DOHH2 (cell line): ENCODE measurements at regions not wholly inside any gene's neighbourhood (a gene's known extent, or its start where the extent isn't known, plus 50 kb on each side); places are given as distances from the start of the nearest gene placed in this dataset.

Experiments used
- H3F3A ChIP-seq: fragments of 200-600 bp; sonication (generic), shearing (Covaris generic); 2 replicates; pipeline ENCODE4 v1.6.0; 2016; ENCODE audit warnings: antibody characterized with exemption, mild to moderate bottlenecking; ENCODE audit not compliant: control insufficient read depth, insufficient read depth
- H3K27ac ChIP-seq: fragments of 200-600 bp; sonication (generic); 2 replicates; pipeline ENCODE4 v1.5.1; 2014; ENCODE audit warnings: low read depth, mild to moderate bottlenecking, low read length, moderate library complexity
- H3K27me3 ChIP-seq: fragments of 200-600 bp; sonication (generic); 2 replicates; pipeline ENCODE4 v1.6.1; 2014; ENCODE audit warnings: mild to moderate bottlenecking, low read length, mixed read lengths; ENCODE audit not compliant: control insufficient read depth
- H3K36me3 ChIP-seq: fragments of 200-600 bp; sonication (generic); 2 replicates; pipeline ENCODE4 v1.6.1; 2014; ENCODE audit warnings: mild to moderate bottlenecking, low read length, moderate library complexity, mixed read lengths; ENCODE audit not compliant: control insufficient read depth
- H3K4me1 ChIP-seq: fragments of 200-600 bp; sonication (generic); 2 replicates; pipeline ENCODE4 v1.6.1; 2014; ENCODE audit warnings: mild to moderate bottlenecking, low read length, mixed read lengths; ENCODE audit not compliant: control insufficient read depth
- H3K4me2 ChIP-seq: fragments of 200-600 bp; sonication (generic); 2 replicates; pipeline ENCODE4 v1.6.0; 2014; ENCODE audit warnings: mild to moderate bottlenecking, low read length, moderate library complexity
- H3K4me3 ChIP-seq: fragments of 200-600 bp; sonication (generic); 2 replicates; pipeline ENCODE4 v1.5.1; 2014; ENCODE audit warnings: mild to moderate bottlenecking, low read length, mixed read lengths
- H3K79me2 ChIP-seq: fragments of 200-600 bp; sonication (generic); 2 replicates; pipeline ENCODE4 v1.6.1; 2014; ENCODE audit warnings: mild to moderate bottlenecking, low read length, mixed read lengths; ENCODE audit not compliant: control insufficient read depth
- H3K9me2 ChIP-seq: fragments of 200-600 bp; sonication (generic); replicated peaks from 2 replicates; pipeline ENCODE4 v1.6.1; 2014; ENCODE audit warnings: mild to moderate bottlenecking, low read length, mixed read lengths; ENCODE audit not compliant: control insufficient read depth
- H3K9me3 ChIP-seq: fragments of 200-600 bp; sonication (generic); 2 replicates; pipeline ENCODE4 v1.6.1; 2014; ENCODE audit warnings: antibody characterized with exemption, low read length, mixed read lengths; ENCODE audit not compliant: control insufficient read depth, insufficient read depth
- H4K20me1 ChIP-seq: fragments of 200-600 bp; sonication (generic); 2 replicates; pipeline ENCODE4 v1.6.0; 2014; ENCODE audit warnings: low read depth, mild to moderate bottlenecking, antibody characterized with exemption, low read length, moderate library complexity; ENCODE audit not compliant: control insufficient read depth, insufficient read depth
- CTCF ChIP-seq: fragments of 200-600 bp; sonication (generic); IDR thresholded peaks from one replicate; pipeline ENCODE4 v1.5.1; 2014; ENCODE audit warnings: antibody characterized with exemption, mild to moderate bottlenecking, low read depth, low read length; ENCODE audit not compliant: poor library complexity, severe bottlenecking
- EZH2phosphoT487 ChIP-seq: fragments of 200-600 bp; sonication (generic); IDR thresholded peaks from 2 replicates; pipeline ENCODE4 v1.6.1; 2017; ENCODE audit warnings: borderline replicate concordance, mild to moderate bottlenecking, antibody characterized with exemption, low read length, moderate library complexity, mixed read lengths

GRCh38 chr5:124519396-124519795 lies 227.0 kb downstream of the ZNF608 start:
- Histone ChIP-seq H3K27ac (peak overlapping the region; percentile 39), H3K4me1 (peaks cover 31% of the 10 kb centered on the region), H3K79me2 (no peaks in the 10 kb centered on the region), H3K9me2 (no peaks in the 10 kb centered on the region), H3K36me3 (no peaks in the 10 kb centered on the region), H3K9me3 (no peaks in the 10 kb centered on the region), H3F3A (no peaks in the 10 kb centered on the region), H3K4me2 (peak overlapping the region; percentile 50), H3K4me3 (peak overlapping the region; percentile 19; the same call in 1 of the 2 replicates), H4K20me1 (no peaks in the 10 kb centered on the region), H3K27me3 (no peaks in the 10 kb centered on the region)
- TF ChIP-seq CTCF = no peak
- TF ChIP-seq EZH2phosphoT487 = no peak

GRCh38 chr5:124516567-124516966 lies 229.9 kb downstream of the ZNF608 start:
- H3K4me1 ChIP-seq = peaks cover 17% of the 10 kb centered on the region
- H3K27me3 ChIP-seq = no peaks in the 10 kb centered on the region
- H4K20me1 ChIP-seq = no peaks in the 10 kb centered on the region
- H3K27ac ChIP-seq = no peak overlapping the region
- H3K9me3 ChIP-seq = no peaks in the 10 kb centered on the region
- H3K36me3 ChIP-seq = no peaks in the 10 kb centered on the region
- no peaks in the 10 kb centered on the region for H3K9me2 ChIP-seq
- H3F3A ChIP-seq = no peaks in the 10 kb centered on the region
- no peaks in the 10 kb centered on the region for H3K79me2 ChIP-seq
- TF ChIP-seq EZH2phosphoT487 (no peak), CTCF (no peak)
- no peak overlapping the region for H3K4me2 ChIP-seq
- H3K4me3 ChIP-seq = no peak overlapping the region

DNA sequence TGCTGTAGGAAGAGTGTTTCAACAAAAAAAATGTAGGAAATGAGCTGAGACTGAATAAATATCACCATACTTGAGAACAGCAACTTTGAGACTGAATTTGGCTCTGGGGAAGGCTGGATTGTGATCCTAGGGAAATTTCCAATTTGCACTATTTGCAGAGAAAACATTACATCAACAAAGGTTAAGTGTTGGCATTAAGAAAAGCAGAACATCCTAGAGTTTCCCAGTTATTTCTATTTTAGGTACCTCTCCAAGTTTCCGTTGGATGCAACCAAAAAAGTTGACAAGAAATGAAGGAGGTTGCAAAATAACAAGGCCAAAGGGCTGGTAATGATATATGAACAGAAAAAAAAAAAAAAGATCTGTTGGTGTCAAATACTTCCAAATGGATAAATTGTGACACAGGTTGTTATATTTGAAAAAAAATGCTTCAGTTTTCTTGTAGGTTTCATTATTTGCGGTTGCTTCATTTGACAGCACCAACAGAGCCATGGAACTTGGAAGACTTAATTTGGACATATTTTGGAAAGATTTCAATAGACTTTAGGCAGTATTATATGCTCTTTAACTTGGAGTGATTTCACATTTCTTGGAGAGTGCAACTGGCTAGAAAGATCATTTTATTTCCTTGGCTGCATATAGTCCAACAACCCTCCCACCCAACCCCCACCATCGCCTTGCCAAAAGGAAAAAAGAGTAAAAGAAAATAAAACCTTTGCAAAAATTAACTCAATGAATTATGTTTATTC lies 230.8 kb downstream of the ZNF608 start:
- H3K9me3 ChIP-seq = no peaks in the 10 kb centered on the region
- no peak overlapping the region for H3K4me2 ChIP-seq
- TF ChIP-seq CTCF = no peak
- no peak for TF ChIP-seq EZH2phosphoT487
- H3K27ac ChIP-seq = no peak overlapping the region
- H3K4me1 ChIP-seq = peaks cover 17% of the 10 kb centered on the region
- no peaks in the 10 kb centered on the region for H3K9me2 ChIP-seq
- no peaks in the 10 kb centered on the region for H3K27me3 ChIP-seq
- no peaks in the 10 kb centered on the region for H4K20me1 ChIP-seq
- H3K36me3 ChIP-seq = no peaks in the 10 kb centered on the region
- no peak overlapping the region for H3K4me3 ChIP-seq
- no peaks in the 10 kb centered on the region for H3F3A ChIP-seq
- no peaks in the 10 kb centered on the region for H3K79me2 ChIP-seq
